GM19351 (cell line): ENCODE measurements at regions not wholly inside any gene's neighbourhood (a gene's known extent, or its start where the extent isn't known, plus 50 kb on each side); places are given as distances from the start of the nearest gene placed in this dataset.

Experiments used
- ATAC-seq: cut with Tn5 transposase; IDR thresholded peaks from one replicate; pipeline ENCODE4 v1.9.1; 2021; ENCODE audit warnings: mild to moderate bottlenecking, moderate library complexity; ENCODE audit not compliant: unreplicated experiment

DNA sequence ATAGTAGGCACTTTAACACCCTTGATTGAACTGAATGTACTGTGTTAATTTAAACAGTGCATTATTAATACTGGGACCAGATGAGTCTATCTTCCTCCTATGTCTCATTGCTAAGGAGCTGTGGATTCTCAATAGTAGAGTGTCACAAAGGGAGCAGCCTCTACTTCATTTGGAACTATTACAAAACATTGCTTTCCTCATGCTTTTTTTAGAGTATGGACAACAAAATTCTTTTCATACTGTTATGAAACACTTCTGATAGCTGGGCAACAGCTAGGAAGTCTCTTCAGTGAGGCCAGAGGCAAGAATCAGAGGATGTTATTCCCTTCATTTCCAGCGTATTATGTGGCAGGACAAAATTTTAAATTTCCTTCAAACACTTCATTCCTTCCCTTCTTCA, 160.8 kb downstream of the FBXO8 start:
- no peak for ATAC-seq

DNA sequence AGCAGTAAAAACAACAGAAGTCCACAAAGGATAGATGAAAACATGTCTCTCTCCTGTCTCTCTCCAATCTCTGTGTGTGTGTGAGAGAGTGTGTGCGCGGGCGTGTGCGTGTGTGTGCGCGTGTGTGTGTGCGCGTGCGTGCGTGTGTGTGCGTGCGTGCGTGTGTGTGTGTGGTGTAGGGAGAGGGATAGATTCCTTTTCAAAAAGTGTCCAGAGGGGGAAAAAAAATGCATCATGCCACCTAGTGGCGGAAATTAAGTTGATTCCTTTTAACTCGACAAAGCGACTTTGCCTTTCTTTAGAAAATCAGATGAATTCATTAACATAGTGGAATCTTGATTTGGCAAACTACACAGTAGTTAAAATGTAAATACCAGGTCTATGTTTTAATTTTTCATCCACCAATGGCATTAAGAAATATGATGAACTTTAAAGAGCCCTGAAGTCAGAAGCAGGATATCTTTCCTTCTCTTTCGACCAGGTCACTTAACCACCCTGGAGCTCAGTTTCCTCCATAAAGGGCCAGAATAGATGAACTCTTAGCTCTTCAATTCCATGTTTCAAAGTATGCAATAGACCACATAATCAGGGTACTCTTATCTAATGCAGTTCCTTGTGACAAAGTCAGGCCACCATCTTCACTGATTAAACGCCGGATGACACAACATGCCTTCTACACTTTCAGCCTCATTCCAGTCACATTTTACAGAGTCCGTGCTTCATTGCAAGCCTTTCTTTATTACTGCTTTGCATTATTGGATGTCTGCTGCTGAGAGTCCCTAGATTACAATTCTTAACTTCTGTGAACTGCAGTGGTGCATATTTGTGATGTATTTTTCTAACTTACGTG, 162.8 kb downstream of the FBXO8 start:
- ATAC-seq: peak; percentile 82

DNA sequence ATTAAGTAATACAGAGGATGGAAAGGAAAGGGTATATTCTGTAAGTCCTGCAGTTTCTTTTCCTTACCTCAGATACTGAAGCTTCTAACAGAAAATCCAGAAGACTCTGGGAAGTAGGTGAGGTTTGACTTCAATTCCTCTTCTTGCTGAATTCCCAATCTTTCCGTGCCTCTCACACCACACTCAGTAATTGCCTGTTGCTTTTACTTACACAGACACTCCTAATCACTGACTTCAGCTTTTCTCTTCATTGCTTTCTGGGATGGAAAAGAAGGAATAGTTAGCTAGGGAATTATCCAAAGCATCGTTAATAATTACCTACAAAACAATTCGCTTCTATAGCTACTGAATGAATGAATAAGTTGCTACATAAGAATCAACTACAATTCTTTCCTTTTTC, 163.6 kb downstream of the FBXO8 start:
- no peak for ATAC-seq

DNA sequence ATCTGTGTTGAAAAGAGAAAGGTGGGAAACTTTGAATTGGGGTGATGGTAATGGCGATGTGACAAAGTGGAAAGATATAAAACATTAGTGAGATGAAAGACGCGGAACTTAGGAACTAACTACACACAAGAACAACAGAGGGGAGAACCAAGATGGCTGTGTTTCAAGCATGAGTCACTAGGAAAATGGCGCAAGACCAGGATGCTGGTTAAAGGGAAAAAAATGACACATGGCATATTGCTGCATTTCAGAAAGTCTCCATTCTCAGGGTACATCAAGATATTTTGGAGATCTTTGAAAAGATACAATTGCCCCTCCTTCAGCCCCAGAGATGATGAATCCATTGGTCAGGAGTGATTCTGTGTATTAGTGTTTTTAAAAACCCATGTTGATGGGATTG, 164.4 kb downstream of the FBXO8 start:
- no peak for ATAC-seq

DNA sequence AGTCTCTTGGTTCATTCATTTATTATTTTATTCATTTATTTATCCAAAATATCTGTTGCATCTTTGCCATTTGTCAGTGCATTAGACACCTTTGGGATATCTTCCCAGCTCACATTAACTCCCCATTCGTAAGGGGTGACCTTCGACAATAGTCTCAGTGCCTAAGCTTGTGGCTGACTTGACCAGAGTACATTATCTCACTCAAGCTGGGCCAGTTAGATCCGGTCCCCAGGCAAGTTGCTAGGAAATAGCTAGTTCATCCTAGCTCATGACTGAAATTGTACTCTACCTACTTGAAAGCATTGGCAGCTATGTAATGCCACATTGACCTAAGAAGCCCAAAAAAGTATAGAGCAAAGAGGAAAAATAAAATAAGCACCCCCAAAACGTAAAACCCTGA, 165.3 kb downstream of the FBXO8 start:
- ATAC-seq: no peak

DNA sequence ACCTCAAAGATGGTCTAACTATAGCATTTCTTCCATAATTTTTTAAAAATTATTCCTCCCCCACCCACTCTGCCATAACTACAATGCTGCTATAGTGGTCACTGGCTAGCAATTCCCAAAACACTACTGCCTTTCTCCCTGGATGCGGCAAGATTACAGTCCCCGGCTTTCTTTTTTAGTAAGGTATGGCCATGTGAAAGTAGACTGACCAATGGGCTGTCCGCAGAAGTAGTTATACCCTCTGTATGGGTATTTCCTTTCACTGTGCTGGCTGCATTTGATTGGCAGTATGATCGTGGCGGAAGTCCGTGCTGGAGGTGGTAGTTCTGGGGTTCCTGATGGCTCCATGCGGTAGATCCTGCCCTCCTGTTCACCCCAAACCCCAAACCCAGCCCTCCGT, 166.0 kb downstream of the FBXO8 start:
- no peak for ATAC-seq

DNA sequence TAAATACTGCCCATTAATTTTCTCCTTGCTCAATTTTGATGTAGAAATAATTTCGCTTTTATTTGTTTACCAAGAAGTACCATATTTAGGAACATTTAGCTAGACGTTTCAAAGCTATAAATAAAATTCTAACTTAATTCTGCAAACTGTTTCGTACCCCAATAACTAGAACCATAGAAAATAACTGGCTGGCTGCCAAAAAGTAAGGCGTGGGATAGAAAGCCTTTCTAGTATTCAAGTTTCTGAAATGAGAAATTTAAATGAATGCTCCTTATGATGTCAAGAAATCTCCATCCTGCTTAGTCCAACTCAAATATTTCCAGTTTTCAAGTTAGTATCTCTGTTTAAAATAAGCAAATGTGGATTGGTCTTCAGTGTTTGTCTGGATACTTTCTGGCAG, 167.4 kb downstream of the FBXO8 start:
- no peak for ATAC-seq

DNA sequence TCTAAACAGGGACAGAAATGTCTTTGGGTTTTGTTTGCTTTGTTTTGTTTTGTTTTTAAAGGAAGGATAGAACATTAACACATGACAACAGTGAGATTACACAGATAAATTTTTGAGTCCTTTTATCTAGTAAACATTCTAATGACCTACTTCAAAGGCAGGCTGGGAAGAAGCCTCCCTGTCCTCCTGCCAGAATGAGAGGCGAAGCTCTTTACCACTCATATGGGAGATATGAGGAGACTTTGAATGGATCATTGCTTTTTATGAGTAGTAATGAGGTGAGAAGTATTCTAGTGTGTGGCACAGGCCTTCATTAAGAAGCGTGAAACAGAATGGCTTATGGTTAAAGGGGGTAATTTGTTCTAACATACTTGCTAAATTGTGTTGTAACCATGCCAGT, 172.0 kb downstream of the FBXO8 start:
- ATAC-seq: no peak

DNA sequence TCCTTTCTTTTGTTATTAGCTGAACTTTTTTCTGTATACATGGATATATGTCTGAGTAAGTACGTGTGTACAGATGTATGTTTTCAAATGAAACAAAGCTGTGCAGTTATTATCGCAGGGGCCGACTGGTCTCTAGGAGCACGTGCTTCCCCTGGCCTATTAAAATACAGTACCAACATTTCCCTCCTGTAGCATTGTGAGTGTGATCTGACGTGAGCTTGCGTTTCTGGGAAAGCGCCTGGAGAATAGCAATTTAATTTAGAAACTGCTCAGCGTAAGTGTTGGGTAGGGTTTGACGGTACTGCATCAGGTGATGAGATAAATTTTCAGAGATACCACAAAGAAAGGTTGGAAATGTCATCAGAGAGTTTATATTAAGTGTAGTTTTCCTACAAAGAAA, 173.3 kb downstream of the FBXO8 start:
- ATAC-seq: no peak

DNA sequence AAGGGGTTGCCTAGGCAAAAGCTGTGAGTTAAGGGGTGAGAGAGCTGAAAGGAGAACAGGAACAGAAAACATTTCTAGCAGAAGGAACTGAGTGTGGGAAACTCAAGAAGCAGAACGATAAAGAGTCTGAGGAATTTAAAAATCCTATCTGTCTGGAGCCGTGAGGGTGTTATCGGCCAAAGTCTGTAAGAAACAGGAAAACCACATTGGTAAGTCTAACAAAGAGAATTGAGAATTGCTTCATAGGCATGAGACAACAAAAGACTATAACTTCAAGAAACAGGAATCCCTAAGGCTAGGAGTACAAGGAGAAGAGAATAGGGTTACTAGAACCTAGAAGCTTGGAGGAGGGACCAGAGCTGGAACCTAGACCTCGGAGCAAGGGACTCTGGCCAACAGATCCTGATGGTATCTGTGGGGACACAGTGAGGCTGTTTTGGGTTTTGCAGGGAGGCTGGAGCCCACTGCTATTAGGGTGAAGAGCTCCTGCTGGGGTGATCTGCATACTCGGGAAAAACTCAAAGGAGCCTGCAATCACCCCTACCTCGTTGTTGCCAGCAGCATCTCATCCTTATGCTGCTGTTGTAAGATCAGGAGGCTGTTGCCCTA, 175.6 kb downstream of the FBXO8 start:
- no peak for ATAC-seq

DNA sequence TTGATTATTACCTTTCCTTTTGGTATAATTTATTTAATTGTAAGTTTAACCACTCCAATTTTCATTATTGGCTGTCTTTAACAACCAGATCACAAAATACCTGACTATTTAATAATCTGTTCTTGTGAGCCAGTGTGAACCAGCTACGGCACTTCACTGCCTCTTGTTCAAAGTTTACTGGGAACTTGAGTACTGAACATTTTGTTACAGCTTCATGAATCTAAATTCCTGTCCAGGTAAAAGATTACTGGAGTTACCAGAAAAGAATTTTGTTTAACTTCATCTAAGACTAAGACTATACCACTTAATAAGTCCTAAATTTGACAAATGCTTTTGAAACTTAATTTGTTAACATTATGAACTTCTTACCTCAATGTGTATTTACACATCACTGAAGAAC, 178.3 kb downstream of the FBXO8 start:
- no peak for ATAC-seq

DNA sequence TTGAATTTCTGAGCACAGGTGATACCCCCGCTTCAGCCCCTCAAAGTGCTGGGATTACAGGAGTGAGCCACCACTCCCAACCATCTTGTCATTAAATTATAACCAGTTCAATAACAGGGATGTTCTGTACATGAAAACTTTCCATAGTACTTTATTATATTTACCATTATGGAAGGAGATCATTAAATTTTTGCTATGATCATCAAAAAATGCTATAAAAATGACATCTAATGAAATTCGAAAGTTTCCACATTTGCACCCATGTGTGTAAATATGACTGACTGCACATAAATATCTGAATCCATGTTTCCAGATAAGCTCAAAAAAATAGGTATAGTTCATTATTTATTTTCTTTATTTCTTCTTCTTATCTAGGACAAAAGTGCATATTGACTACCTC, 182.6 kb downstream of the FBXO8 start:
- no peak for ATAC-seq

DNA sequence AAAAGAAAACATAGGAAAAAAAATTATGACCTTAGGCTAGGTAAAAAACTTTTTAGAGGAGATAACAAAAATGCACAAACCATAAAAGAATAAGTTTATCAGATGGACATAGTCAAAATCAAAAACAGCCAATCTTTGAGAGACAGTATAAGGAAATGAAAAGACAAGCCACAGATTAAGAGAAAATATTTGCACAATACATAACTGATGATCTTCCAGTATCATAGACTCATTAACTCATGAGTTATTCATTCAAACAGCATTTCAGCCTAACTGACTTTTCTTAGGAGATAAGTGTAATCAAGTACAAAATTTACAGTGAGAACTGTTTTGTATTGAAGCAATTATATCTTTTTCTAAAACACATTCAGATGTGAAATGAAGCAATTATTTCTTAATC, 183.8 kb downstream of the FBXO8 start:
- no peak for ATAC-seq

DNA sequence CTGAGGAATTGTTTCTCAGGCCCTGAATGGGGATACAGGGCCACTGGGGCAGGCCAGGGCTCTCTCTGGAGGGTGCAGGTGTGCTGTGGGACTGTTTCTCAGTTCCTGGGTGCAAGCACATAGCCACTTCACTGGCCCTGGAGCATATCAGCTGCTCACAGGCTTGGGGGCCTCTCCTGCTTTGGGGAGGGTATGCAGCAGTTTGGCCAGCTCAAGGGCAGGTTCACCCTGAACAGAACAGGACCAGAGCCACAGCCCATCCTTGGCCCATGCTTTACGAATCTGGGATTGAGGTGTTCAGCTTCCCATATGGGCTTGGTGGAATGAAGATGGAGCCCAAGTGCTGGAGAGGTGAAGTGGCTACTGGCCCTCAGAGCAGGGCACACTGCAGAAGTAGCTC, 186.5 kb downstream of the FBXO8 start:
- no peak for ATAC-seq

DNA sequence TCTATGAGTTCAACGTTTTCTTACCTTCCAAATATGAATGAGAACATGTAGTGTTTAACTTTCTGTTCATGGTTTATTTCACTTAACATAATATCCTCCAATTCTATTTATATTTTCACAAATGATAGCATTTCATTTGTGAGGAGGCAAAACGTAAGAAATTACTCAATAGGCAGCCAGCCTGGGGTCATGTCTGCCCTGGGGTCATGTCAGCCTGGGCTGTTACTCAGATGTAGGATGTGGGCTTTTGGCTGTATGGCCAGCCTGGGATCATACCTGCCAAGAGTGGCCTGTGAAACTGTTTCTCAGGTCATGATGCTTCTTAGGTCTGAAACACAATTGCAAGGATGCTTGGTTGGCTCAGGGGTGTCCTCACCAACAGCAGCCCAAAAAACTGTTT, 187.0 kb downstream of the FBXO8 start:
- ATAC-seq: no peak

DNA sequence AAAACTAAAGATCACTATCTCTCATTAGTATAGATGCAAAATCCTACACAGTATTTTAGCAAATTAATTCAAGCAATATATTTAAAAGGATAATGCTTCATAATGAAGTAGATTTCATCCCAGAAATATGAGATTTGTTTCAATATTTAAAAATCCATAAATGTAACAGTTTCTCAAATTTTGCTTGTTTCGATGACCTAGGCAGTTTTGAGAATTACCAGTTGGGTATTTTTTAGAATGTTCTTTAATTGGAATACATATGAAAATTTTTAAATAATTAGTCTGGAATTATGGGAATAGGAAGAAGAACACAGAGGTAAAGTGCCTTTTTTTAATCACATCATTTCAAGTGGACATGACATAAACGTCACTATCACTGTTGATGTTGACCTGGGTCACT, 192.3 kb downstream of the FBXO8 start:
- ATAC-seq: no peak

DNA sequence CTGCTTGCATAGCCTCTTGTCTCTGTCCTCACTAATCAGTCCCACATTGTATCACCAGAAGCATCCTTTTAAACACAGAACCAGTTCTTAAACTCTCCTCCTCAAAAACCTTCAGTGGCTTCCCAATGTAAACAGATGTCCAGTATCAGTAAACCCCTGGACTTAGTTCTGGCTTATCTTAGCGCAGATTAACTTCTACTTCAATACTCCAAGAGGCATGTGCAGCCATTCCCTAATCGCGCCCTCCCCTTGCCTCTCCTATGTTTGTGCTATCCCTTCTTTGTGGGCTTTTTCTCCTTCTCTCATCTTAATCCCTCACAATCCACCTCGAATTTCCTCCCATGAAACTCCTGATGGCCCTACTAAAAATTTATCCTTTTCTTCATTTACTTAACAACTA, 193.8 kb downstream of the FBXO8 start:
- ATAC-seq: no peak

DNA sequence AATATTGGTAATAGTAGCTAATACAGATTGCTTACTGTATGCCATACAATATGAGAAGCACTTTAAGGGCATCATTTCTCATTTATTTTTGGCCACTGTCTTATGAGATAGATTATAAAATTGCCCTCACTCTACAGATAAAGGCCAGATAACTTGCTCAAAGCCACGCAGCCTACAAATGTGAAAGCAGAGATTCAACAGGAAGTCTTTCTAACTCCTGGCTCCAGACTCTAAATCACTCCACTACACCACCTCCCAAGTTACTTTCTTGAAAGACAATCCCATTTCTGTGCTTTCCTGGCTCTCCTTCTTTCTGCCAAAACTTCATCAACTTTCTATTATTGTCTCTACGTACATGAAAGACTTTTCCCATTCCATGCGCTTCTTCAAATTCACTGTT, 194.7 kb downstream of the FBXO8 start:
- no peak for ATAC-seq

DNA sequence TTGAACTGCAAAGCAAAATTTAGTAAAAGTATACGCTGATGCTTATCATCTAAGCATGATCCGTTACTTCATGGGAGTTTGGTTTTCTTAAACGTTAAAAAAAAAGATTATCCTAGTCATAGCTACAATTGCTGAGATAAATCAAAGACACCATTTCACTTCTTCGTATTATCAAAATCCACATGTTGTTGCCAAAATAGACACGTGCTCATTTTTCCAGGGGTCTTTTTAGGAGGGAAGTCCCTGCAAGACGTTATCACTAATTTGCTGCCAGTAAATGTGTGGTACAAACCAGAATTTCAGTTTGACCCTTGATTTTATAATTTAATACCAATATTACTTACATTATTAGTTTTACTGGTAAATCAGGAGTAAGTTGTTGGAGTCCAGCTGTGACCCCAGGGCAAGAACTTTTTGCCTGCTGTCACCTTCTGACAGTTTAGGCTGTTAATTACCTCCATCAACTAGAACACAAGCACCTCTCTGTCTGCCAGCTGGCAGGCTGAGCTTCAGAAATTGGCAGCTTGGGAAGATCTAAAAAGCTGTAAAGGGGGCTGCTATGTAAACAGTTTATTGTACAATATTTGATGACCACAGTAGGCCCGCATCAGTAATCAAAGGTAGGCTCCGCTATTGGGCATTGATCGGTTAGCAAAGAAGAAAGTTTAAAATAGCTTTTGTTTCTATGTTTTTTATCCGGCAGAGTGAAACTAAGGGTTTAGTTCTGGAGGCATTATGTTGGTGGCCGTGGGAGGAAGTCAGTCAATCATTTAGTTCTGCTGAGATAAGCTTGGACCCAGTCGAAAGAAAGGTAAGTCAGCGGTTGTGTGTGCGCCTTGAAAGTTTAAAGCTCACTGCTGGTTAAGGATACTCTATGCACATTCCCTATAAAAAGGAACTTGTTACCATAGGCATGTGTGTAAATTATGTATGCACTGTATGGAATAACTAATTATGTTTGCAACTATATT, 196.4 kb downstream of the FBXO8 start:
- no peak for ATAC-seq

DNA sequence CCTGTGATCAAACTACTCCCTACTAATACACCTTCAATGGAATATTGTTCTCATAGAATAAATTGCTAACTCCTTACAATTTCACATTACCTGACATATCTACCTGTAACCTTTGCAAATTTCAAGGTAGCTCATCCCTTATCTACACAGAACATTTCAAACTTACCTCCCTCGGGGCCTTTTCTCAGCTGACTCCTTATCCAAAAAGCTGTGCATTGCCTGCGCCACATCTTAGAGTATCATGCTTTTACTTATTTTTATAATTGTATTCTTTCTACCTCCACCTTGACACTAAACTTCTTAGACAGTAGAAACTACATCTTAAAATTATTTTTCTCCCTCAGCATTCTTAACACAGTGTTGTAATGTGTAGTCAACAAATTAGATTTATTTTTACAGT, 198.5 kb downstream of the FBXO8 start:
- no peak for ATAC-seq

DNA sequence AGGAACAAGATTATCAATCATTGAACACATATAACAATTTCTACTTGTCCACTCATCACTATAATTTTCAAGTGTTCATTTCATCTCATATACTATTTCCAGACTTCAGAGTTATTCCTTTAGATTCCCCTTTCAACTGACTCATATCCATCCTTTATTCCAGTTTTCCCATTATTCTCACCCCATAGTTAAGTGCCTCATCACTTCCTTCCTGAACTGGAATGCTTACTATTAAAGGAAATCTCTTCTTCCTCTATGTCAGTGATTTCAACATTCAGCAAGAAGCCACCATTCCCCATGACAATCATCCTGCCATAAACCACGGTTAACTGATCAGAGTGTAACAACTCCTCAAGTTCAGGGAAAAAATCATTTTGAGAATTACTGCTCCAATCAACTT, 198.9 kb downstream of the FBXO8 start:
- ATAC-seq: no peak

DNA sequence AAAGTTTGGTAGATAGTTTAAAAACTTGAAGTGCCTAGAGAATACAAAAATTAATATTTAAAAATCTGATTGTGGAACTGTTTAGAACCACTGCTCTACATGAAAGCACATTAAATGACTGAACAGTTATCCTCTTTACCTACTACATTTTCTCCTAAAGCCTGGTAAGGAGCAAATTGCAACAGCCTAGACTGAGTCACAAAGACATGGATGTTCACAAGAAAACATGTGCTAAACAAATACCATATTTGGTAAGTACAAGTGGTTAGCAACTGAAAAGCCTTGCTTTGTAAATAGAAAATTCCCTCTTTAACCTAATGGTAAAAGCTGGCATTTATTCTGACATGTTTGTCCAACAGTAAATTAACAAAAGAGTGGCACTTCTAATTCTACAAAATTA, 203.1 kb downstream of the FBXO8 start:
- ATAC-seq: no peak
